ENCODE measurements at regions not wholly inside any gene's neighbourhood (a gene's known extent, or its start where the extent isn't known, plus 50 kb on each side); places are given as distances from the start of the nearest gene placed in this dataset.
"Not testable (repeated sequence)": the region's sequence is repeated elsewhere in the genome, so short reads cannot be mapped to it uniquely, and the experiment has no call there.

- no peak for DNase-seq (ENCODE audit: low read depth)
Observed at GRCh38 chr7:27410812-27411544, 168.4 kb downstream of the EVX1 start.

- DNase-seq (ENCODE audit: low read depth): no peak
Observed at GRCh38 chr7:27412164-27412563, 169.6 kb downstream of the EVX1 start.

GRCh38 chr7:27418541-27418940, 175.9 kb downstream of the EVX1 start:
- peak; percentile 63 for DNase-seq (ENCODE audit: low read depth)

GRCh38 chr7:27419581-27420177, 177.1 kb downstream of the EVX1 start:
- peak; percentile 38 for DNase-seq (ENCODE audit: low read depth)

- no peak for DNase-seq (ENCODE audit: low read depth)
Observed at GRCh38 chr7:27420702-27421101, 178.1 kb downstream of the EVX1 start.

- peak; percentile 45 for DNase-seq (ENCODE audit: low read depth)
Observed at GRCh38 chr7:27423290-27423689, 180.7 kb downstream of the EVX1 start.

GRCh38 chr7:27423821-27424220, 181.2 kb downstream of the EVX1 start:
- DNase-seq (ENCODE audit: low read depth): no peak

- DNase-seq (ENCODE audit: low read depth): no peak
Observed at GRCh38 chr7:27424231-27424630, 181.6 kb downstream of the EVX1 start.

GRCh38 chr7:27424749-27425148, 182.1 kb downstream of the EVX1 start:
- no peak for DNase-seq (ENCODE audit: low read depth)

GRCh38 chr7:27427416-27427815, 184.8 kb downstream of the EVX1 start:
- no peak for DNase-seq (ENCODE audit: low read depth)

- no peak for DNase-seq (ENCODE audit: low read depth)
Observed at GRCh38 chr7:27430105-27430504, 187.5 kb downstream of the EVX1 start.

- no peak for DNase-seq (ENCODE audit: low read depth)
Observed at GRCh38 chr7:27431465-27431864, 188.9 kb downstream of the EVX1 start.

GRCh38 chr7:27433581-27433980, 191.0 kb downstream of the EVX1 start:
- no peak for DNase-seq (ENCODE audit: low read depth)

GRCh38 chr7:27434756-27435400, 192.3 kb downstream of the EVX1 start:
- DNase-seq (ENCODE audit: low read depth): peak; percentile 16

- DNase-seq (ENCODE audit: low read depth): peak; percentile 72
Observed at GRCh38 chr7:27435461-27435860, 192.9 kb downstream of the EVX1 start.

- no peak for DNase-seq (ENCODE audit: low read depth)
Observed at GRCh38 chr7:27438881-27439589, 196.4 kb downstream of the EVX1 start.

GRCh38 chr7:27442455-27442854, 199.9 kb downstream of the EVX1 start:
- peak; percentile 93 for DNase-seq (ENCODE audit: low read depth)

GRCh38 chr7:27449046-27449445, 206.4 kb downstream of the EVX1 start:
- not testable (repeated sequence) for DNase-seq (ENCODE audit: low read depth)

GRCh38 chr7:27453702-27454405, 208.8 kb downstream of the HIBADH start:
- peak; percentile 95 for DNase-seq (ENCODE audit: low read depth)

GRCh38 chr7:27457120-27457519, 205.6 kb downstream of the HIBADH start:
- not testable (repeated sequence) for DNase-seq (ENCODE audit: low read depth)

Data from HT1080 (cell line).